Endothelial cell of umbilical vein (primary cell): ENCODE measurements at regions not wholly inside any gene's neighbourhood (a gene's known extent, or its start where the extent isn't known, plus 50 kb on each side); places are given as distances from the start of the nearest gene placed in this dataset.

ENCODE experiments used
- BruUV-seq: library from RNA; stranded (reverse); fragments of 400-500 nt; replicated peaks from 2 replicates; lab custom pipeline; 2021; lab: Mats Ljungman, UMichigan
- CTCF ChIA-PET: fragments of 300-600, 350-600 bp; sonication (Branson Sonifier 250); formaldehyde crosslinking; loops from one replicate; lab custom pipeline; 2021; ENCODE audit warnings: antibody characterized with exemption, inconsistent platforms; lab: Charles Lee
- POLR2A ChIA-PET: fragments of 300-600, 350-600 bp; sonication (Branson Sonifier 250); formaldehyde crosslinking; loops from one replicate; lab custom pipeline; 2021; ENCODE audit warnings: antibody characterized with exemption, inconsistent platforms; lab: Charles Lee
- DNase-seq: peaks from one replicate; pipeline ENCODE4 v3.0.0-alpha.2; 2011; ENCODE audit warnings: low read depth, low spot score
- FAIRE-seq: peaks from 2 replicates; lab custom pipeline; 2011; peaks lifted over from hg19 to GRCh38; lab: Jason Lieb, UNC
- H2AFZ ChIP-seq: 2 replicates; pipeline ENCODE4 v1.6.0; 2012; ENCODE audit warnings: low read depth, low read length, control low read depth, inconsistent platforms
- H3K27ac ChIP-seq: 2 replicates; pipeline ENCODE4 v1.5.1; 2011; ENCODE audit warnings: low read depth, mild to moderate bottlenecking, control low read depth, low read length, moderate library complexity; ENCODE audit not compliant: insufficient read depth
- H3K27me3 ChIP-seq, 2 experiments: 2 replicates each; pipeline versions ENCODE4 v1.6.0 to v1.6.1; 2011; ENCODE audit warnings: low read length in 2 of 2, mixed read lengths in 1 of 2; ENCODE audit not compliant: control insufficient read depth in 2 of 2, insufficient read depth in 2 of 2
- H3K36me3 ChIP-seq, 2 experiments: 2 replicates in 1 of 2; 3 replicates in 1 of 2; pipeline ENCODE4 v1.5.1; 2011; ENCODE audit warnings: low read length in 2 of 2, mild to moderate bottlenecking in 1 of 2, moderate library complexity in 1 of 2; ENCODE audit not compliant: control insufficient read depth in 2 of 2, insufficient read depth in 2 of 2; ENCODE audit errors: extremely low read depth in 1 of 2
- H3K4me1 ChIP-seq: 3 replicates; pipeline ENCODE4 v1.5.1; 2011; ENCODE audit warnings: mild to moderate bottlenecking, low read length; ENCODE audit not compliant: control insufficient read depth, insufficient read depth; ENCODE audit errors: extremely low read depth
- H3K4me2 ChIP-seq: 2 replicates; pipeline ENCODE4 v1.6.1; 2011; ENCODE audit warnings: low read length, control low read depth, mixed read lengths; ENCODE audit not compliant: insufficient read depth
- H3K4me3 ChIP-seq, 3 experiments: fragments of 200-600 bp in 1 of 3; sonication (generic), shearing (Covaris generic) in 1 of 3; replicated peaks in 1 of 3; 2 replicates each; pipeline ENCODE4 v1.5.1; 2011 to 2016; ENCODE audit warnings: control low read depth in 3 of 3, low read length in 3 of 3, mild to moderate bottlenecking in 2 of 3, inconsistent platforms in 1 of 3, low read depth in 1 of 3, moderate library complexity in 1 of 3; ENCODE audit not compliant: insufficient read depth in 1 of 3
- H3K79me2 ChIP-seq: 2 replicates; pipeline ENCODE4 v1.6.0; 2012; ENCODE audit warnings: low read length, inconsistent platforms; ENCODE audit not compliant: control insufficient read depth, insufficient read depth
- H3K9ac ChIP-seq: replicated peaks from 2 replicates; pipeline ENCODE3; 2011; ENCODE audit warnings: low read length, control low read depth; ENCODE audit not compliant: insufficient read depth; ENCODE audit errors: extremely low read depth
- H3K9me1 ChIP-seq: replicated peaks from 3 replicates; pipeline ENCODE4 v1.6.0; 2011; ENCODE audit warnings: mild to moderate bottlenecking, low read length; ENCODE audit not compliant: control insufficient read depth, insufficient read depth; ENCODE audit errors: extremely low read depth
- H3K9me3 ChIP-seq: replicated peaks from 2 replicates; pipeline ENCODE4 v1.5.1; 2012; ENCODE audit warnings: low read length, inconsistent platforms; ENCODE audit not compliant: control insufficient read depth, insufficient read depth
- H4K20me1 ChIP-seq: replicated peaks from 2 replicates; pipeline ENCODE3; 2011; ENCODE audit warnings: mild to moderate bottlenecking, low read length; ENCODE audit not compliant: control insufficient read depth, insufficient read depth; ENCODE audit errors: extremely low read depth
- EZH2 ChIP-seq: IDR thresholded peaks from 2 replicates; pipeline ENCODE4 v1.6.1; 2012; ENCODE audit warnings: borderline replicate concordance, low read depth, mild to moderate bottlenecking, moderate library complexity, low read length, inconsistent platforms; ENCODE audit not compliant: severe bottlenecking
- GATA2 ChIP-seq: IDR thresholded peaks from 2 replicates; pipeline ENCODE4 v1.7.0; 2011; ENCODE audit warnings: low read depth, mild to moderate bottlenecking, moderate library complexity, mixed read lengths, low read length; ENCODE audit not compliant: insufficient read length, insufficient read depth
- POLR2A ChIP-seq: IDR thresholded peaks from 2 replicates; pipeline ENCODE4 v1.6.1; 2012; ENCODE audit warnings: low read depth, mild to moderate bottlenecking, control low read depth, low read length
- dilution Hi-C: fragments of 300-500 bp; cut with MboI; formaldehyde crosslinking; loops from one replicate; pipeline ENCODE4 v1.15.0; 2019; ENCODE audit warnings: low sequenced_read_pairs; ENCODE audit not compliant: extremely low pct_ligation_motif_present
- intact Hi-C: fragments of 100-400 bp; cut with micrococcal nuclease; formaldehyde crosslinking; loops from one replicate; pipeline ENCODE4 v1.10.0; 2022
- TF ChIP-seq, protein P1 (sequence below), 2 donors: IDR thresholded peaks; 1 replicate in 1 of 2; 2 replicates in 1 of 2; pipeline ENCODE4 v1.5.1; 2011; ENCODE audit warnings: low read length in 2 of 2, mild to moderate bottlenecking in 2 of 2, moderate library complexity in 2 of 2, control low read depth in 1 of 2, inconsistent platforms in 1 of 2, low read depth in 1 of 2; ENCODE audit not compliant: insufficient read depth in 1 of 2; ENCODE audit errors: extremely low read depth in 1 of 2

DNA sequence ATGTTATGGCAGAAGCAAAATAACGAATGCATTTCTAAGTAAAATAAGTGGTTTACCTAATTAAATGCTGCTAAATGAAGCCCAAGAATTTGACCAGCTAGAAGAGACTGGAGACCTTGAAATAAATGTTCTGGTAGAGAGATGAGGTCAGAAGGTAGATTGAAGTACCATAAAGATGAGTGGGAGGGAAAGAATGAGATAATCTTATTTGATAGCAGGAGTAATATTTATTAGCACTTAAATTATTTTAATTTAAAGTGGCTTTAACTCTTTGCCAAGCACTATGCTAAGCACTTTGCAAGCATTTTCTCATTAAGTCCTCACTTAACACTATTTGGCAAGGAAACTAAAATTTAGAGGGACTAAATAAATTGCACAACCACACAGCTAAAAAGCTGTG lies 314.9 kb upstream of the CCDC54 start:
- Histone ChIP-seq H2AFZ (no peak overlapping the region), H3K36me3 (no peaks in the 10 kb centered on the region), H3K79me2 (no peaks in the 10 kb centered on the region), H3K9me3 (no peaks in the 10 kb centered on the region), H3K9ac (no peak overlapping the region), H3K4me3 (no peak overlapping the region), H3K4me1 (peaks cover 6% of the 10 kb centered on the region), H4K20me1 (no peaks in the 10 kb centered on the region), H3K4me2 (no peak overlapping the region), H3K27me3 (no peaks in the 10 kb centered on the region), H3K27ac (no peak overlapping the region), H3K9me1 (no peaks in the 10 kb centered on the region)
- POLR2A ChIA-PET: no interaction called here
- intact Hi-C loops (loop anchor here (5.0 to 10.0 kb wide), 4 partner anchors 238 to 1528 kb away; partner anchors contain the start of gene CBLB), dilution Hi-C loops (no loop called here)
- no peak for FAIRE-seq
- no peak for DNase-seq
- no TSS peak for BruUV-seq
- TF ChIP-seq, protein P1, sequence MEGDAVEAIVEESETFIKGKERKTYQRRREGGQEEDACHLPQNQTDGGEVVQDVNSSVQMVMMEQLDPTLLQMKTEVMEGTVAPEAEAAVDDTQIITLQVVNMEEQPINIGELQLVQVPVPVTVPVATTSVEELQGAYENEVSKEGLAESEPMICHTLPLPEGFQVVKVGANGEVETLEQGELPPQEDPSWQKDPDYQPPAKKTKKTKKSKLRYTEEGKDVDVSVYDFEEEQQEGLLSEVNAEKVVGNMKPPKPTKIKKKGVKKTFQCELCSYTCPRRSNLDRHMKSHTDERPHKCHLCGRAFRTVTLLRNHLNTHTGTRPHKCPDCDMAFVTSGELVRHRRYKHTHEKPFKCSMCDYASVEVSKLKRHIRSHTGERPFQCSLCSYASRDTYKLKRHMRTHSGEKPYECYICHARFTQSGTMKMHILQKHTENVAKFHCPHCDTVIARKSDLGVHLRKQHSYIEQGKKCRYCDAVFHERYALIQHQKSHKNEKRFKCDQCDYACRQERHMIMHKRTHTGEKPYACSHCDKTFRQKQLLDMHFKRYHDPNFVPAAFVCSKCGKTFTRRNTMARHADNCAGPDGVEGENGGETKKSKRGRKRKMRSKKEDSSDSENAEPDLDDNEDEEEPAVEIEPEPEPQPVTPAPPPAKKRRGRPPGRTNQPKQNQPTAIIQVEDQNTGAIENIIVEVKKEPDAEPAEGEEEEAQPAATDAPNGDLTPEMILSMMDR (IDR thresholded peaks at IDR 0.05; ENCODE audit: extremely low read depth in 1 of 2, insufficient read depth in 1 of 2, low read depth in 1 of 2, low read length in 2 of 2): no peak
- TF ChIP-seq POLR2A (no peak), GATA2 (no peak)
- CTCF ChIA-PET: no interaction called here

DNA sequence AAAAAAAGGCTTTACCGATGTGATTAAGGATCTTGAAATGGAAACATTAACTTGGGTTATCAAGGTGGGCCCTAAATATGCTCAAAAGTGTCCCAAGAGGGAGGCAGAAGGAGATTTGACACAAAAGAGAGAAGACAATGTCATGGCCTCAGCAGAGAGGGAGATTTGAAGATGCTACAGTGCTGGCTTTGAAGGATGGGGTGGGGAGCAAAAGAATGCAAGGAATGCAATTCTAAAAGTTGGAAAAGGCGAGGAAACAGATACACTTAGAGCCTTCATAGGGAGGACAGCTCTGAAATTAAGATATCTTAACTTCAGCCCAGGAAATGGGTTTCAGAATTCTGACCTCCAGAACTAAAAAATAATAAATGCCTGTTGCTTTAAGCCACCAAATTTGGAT lies 314.5 kb upstream of the CCDC54 start:
- no peak overlapping the region for H3K4me2 ChIP-seq
- dilution Hi-C loops: no loop called here
- no peaks in the 10 kb centered on the region for H3K9me3 ChIP-seq
- H3K4me3 ChIP-seq: no peak overlapping the region
- no peaks in the 10 kb centered on the region for H3K79me2 ChIP-seq
- no peaks in the 10 kb centered on the region for H3K9me1 ChIP-seq
- TF ChIP-seq EZH2: no peak
- no peak for DNase-seq
- peaks cover 6% of the 10 kb centered on the region for H3K4me1 ChIP-seq
- H2AFZ ChIP-seq: no peak overlapping the region
- BruUV-seq: no TSS peak
- H4K20me1 ChIP-seq: no peaks in the 10 kb centered on the region
- H3K9ac ChIP-seq: no peak overlapping the region
- no peaks in the 10 kb centered on the region for H3K36me3 ChIP-seq
- no peak overlapping the region for H3K27ac ChIP-seq
- POLR2A ChIA-PET: no interaction called here
- intact Hi-C loops: loop anchor here (5.0 to 10.0 kb wide), 4 partner anchors 238 to 1528 kb away; partner anchors contain the start of gene CBLB
- no peaks in the 10 kb centered on the region for H3K27me3 ChIP-seq
- no peak for FAIRE-seq
- CTCF ChIA-PET: no interaction called here
